ENCODE measurements at regions not wholly inside any gene's neighbourhood (a gene's known extent, or its start where the extent isn't known, plus 50 kb on each side); places are given as distances from the start of the nearest gene placed in this dataset.
"Not testable (repeated sequence)": the region's sequence is repeated elsewhere in the genome, so short reads cannot be mapped to it uniquely, and the experiment has no call there.

DNA sequence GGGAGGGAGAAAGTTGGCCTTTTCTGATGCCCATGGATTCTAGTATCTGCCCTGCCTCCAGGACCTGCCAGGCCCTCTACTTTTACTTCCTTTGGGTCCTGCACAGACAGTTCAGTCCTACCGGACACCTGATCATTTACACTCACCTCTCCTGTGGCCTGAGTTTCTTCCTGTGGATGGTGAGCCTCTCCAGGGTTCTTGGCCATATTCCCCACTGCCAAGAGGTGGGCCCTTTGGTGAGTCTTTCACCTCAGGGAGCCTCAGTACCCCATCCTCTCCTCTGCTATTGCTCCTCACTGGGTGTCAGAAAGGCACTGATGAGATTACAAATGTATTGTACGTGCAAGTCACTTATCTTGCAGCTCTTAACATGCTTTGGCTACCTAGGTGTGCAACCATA is 81.4 kb upstream of the ETV3 start:
- no peak for DNase-seq (ENCODE audit: low spot score)

DNA sequence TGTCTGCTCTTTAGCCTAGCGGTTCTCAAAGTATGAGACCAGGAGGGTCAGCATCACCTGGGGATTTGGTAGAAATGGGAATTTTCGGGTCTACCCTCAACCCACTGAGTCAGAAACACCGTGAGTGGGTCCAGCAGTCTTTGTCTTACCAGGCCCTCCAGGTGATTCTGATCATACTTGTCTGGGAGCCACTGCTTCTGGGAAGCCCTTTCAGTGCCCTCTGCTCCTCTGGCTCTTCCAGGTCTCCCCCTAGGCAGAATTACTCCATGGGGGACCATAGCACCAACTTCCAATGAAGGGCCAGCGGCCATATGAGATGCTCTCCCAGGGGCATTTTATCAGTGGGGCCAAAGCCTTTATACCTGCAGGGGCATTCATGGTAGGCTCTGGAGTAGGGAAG is 81.0 kb upstream of the ETV3 start:
- DNase-seq (ENCODE audit: low spot score), result no peak

DNA sequence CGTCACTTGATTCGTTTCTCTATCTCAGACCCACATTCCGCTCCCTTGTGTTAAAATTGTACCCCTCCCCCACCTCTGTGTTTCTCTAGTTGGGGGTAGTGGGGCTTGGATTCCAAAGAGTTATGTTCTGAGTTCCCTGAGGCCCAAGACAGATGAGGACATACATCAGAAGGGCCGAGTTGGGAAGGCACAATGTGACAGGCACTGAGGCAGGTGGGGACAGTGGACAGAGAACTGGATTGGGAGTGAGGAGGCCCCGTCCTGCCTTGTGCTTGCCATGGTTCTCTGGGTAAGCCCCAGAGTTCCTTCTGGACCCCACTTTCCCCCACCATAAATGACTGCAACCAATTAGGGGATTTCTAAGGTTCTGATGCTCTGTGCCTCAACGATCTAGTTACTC is 80.5 kb upstream of the ETV3 start:
- DNase-seq (ENCODE audit: low spot score), result no peak

DNA sequence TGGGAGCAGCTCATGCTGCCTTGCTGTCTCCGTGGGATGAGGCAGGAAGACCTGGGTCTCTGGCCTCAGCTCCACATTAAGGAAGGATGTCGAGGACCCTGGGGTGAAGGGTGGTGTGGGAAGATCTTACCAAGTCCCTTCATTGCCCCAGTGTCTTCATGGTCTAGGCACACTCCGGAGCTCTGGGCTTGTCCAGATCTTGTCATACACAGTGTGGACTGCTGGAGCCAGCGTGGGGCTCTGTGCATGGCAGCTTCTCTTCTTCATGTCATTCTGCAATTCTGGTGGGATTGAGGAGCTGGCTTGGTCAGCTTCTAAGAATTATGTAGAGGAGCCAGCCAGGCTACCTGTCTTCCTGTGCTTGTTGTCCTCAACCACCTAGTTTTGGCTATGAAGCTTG is 79.3 kb upstream of the ETV3 start:
- DNase-seq (ENCODE audit: low spot score), result no peak

DNA sequence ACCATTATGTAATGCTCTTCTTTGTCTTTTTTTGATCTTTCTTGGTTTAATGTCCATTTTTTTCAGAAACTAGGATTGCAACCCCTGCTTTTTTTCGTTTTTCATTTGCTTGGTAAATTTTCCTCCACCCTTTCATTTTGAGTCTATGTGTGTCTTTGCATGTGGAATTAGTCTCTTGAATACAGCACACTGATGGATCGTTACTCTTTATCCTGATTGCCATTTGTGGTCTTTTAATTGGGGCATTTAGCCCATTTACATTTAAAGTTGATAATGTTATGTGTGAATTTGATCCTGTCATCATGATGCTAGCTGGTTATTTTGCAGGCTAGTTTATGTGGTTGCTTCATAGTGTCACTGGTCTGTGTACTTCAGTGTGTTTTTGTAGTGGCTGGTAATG is 75.6 kb upstream of the ETV3 start:
- DNase-seq (ENCODE audit: low spot score), result no peak

DNA sequence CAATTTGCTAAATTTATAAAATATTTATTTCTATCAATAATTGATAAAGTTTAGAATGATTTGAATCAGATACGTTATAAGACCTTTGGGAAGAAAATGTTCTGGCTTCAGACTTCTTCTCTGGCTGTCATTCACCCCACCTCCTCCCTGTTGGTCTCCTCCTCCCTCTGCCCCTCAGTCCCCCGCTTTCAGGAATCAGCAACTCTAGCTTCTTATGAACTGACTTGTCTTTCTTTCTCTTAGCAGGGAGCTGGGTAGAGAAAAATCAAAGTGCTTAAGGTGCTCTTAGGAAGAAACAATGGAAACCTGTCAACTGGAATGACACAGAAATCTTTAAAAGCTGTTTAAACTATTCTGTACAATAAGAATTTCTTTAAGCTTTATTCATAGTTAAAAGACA is 71.3 kb upstream of the ETV3 start:
- DNase-seq (ENCODE audit: low spot score), result no peak

DNA sequence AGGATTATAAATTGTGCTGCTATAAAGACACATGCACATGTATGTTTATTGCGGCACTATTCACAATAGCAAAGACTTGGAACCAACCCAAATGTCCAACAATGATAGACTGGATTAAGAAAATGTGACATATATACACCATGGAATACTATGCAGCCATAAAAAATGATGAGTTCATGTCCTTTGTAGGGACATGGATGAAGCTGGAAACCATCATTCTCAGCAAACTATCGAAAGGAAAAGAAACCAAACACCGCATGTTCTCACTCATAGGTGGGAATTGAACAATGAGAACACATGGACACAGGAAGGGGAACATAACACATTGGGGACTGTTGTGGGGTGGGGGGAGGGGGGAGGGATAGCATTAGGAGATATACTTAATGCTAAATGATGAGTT is 67.8 kb upstream of the ETV3 start:
- not testable (repeated sequence) for DNase-seq (ENCODE audit: low spot score)

DNA sequence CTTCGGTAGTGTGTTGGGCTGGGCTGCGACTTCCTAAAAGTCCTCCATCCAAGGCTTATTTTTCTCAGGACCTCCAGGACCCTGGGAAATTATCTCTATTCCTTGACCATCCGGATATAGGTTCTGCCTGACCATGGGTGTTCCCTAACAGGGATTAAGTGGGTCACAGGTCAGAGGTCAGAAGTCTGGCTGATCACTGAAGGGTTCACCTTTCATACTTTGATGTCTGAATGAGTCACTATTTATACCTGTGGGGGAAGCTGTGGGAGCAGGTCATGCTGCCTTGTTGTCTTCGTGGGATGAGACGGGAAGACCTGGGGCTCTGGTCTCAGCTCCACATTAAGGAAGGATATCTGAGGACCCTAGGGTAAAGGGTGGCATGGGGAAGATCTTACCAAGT is 65.0 kb upstream of the ETV3 start:
- DNase-seq (ENCODE audit: low spot score), result no peak

DNA sequence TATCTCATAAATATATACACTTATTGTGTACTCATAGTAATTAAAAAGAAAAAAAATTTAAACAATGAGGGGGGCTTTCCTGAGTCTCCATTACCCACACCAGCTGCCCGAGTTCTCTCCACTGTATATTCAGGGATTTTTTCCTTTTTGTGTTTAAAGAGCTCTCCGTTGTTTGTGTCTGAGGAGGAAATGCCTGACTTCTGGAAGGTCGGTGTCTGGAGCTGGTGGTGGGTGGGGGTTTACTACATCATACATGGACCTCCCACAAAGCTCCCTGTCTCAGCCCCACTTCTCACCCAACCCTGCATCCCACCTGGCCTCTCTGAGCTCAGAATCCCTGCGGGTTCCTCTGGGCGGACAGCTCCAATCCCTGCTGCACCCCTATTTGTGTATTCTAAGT is 64.1 kb upstream of the ETV3 start:
- DNase-seq (ENCODE audit: low spot score), result no peak

DNA sequence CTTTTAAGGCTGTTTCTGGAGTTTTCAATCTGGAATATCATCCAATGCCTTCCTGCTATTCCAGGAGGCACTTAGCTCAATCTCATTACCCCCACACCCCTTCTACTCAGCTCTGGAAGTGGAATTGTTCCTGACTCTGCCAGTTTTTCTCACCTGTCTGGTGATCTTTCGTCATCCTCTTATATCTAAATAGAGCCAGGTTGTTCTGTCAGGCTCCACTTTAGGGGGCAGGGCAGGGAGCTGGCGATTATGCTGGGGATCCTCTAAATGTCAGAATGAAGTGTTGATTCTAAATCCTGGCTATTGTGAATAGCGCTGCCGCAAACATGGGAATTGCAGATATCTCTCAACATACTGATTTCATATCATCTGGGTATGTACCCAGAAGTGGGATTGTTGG is 63.6 kb upstream of the ETV3 start:
- no peak for DNase-seq (ENCODE audit: low spot score)

DNA sequence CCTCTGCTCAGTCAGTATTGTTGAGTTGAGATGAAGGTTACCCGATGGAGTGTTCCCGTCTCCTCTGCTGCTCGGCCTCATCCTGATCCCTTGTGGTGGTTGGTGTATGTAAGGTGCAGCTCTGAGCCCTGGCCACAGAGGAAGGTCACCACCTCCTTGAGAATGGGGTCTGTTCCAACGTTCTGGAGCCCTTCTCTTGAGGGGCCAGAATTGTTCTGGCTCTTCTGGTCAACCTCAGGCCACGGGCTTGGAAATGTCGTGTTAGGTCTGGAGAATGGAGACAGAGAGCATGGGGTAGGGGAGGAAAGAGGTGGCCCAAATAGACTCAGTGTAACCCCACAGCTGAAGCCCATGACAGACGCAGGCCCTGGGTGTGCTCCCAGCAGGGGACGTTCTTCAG is 62.3 kb upstream of the ETV3 start:
- DNase-seq (ENCODE audit: low spot score), result no peak

DNA sequence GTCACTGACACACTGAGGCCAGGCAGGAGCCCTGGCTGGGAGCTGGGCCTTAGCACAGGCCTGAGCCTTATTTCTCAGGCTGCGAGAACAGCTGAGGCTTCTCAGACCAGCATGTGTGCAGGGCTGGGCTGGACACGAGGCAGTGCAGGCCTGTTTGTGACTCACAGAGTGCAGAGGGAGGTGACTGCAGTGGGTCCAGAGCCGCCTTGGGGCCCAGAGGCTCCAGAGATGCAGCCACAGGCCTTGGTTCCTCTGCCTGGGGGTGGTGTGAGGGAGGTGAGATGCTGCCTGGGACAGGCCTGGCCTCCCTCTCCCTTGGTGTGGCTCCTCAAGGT is 61.2 kb upstream of the ETV3 start:
- DNase-seq (ENCODE audit: low spot score), result no peak

DNA sequence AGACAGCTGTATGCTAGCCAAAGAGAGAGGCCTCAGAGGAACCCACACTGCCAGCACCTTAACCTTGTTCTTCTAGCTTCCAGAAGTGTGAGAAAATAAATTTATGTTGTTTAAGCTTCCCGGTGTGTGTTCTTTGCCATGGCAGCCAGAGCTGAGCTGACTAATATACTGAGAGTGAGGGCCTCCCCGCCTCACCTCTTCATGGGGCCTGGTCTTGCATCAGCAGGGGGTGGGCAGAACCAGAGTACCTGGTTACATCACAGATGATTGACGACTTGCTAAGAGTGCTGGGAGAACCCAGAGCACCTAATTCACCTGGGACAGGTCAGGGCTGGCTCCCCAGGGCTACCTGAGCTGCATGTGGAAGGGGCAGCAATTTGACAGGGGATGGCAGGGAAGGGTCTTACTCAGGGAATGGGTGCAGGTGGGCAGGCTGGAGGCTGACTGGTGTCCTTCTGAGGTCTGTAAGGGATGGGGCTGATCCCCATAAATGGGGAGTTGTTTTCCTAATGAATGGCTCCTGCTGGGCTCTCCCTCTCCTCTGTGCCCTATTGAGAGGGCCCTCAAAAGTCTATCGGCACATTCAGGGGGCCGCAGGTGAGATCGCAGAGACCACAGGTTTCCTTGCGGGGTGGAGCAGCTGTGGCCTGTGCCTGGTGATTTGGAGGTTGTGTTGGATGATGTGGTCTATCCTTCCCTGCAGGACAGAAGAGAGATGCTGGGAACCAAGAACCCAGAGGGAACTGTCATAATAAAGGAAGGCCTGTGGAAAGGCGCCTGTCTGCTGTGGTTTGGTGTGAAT is 60.6 kb upstream of the ETV3 start:
- DNase-seq (ENCODE audit: low spot score), result no peak

DNA sequence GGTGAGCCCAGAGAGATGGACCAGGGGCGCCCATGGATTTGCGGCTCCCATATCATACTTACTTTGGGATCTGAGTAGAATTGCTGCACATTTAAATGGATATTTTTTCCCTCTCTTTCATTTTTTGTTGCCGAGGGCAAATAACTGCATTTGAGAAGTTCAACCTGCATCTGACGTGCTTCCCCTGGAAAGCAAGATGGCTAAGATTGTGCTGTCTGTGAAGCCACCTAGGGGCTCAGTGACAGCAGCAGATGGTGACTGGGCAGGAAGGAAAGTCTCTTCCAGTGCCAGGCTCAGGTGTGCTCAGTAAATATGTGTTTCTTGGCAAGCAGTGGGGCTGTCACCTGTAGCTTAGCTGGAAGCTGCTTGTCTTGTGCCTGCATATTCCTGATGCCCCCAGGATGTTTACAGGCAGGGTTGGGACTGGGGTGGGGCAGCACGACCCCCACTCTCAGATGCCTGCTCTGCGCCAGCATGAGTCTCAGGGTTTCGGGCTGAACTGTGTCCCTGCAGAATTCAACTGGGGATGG is 59.8 kb upstream of the ETV3 start:
- DNase-seq (ENCODE audit: low spot score), result no peak

DNA sequence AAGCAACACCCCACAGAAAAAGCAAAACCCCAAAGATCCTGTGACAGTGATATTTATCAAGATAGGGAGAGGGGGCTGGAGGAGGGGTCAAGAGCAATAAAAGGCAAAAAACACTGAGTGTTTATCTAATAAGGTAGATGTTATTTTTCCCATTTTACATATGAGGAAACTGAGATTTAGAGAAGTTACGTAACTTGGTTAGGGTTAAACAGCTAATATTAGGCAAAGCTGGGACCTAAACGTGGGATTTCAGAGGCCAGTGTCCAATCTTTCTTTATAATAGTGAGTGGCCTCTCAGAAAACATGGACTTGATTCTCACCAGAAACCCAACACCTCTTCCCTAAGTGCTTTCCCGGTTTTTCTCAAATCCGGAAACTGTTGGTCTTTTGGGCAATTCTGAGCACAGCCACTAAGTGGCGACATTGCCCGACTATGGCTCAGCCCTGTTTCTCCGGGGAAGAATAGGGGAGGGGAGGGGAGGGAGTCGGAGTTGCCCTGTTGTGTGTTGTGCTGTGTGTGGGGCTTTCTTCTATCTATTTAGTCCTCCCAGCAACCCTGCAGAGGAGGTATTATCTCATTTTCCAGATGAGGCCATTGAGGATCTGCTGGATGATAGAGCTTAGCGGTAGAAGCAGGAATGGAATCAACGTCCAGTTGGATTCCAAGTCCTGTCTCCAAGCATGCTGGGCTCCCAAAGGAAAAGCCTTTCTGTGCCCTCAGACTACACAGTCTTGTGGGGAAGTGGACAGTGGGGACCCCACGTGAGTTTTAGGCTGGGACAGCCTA is 58.7 kb upstream of the ETV3 start:
- not testable (repeated sequence) for DNase-seq (ENCODE audit: low spot score)

DNA sequence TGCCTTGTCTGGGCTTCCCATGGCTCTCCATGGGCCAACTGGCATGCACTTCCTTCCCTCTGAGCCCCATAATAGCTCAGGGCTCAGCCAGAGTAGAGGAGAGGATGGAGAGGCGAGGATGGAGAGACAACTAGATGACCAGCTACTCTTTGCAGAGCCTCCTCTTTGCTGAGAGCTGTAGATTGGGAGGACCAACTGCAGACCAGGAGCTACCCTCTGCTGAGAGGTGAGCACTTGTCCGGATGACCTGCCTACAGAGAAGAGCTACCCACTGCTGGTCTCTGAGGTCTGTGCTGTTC is 58.0 kb upstream of the ETV3 start:
- DNase-seq (ENCODE audit: low spot score), result no peak

DNA sequence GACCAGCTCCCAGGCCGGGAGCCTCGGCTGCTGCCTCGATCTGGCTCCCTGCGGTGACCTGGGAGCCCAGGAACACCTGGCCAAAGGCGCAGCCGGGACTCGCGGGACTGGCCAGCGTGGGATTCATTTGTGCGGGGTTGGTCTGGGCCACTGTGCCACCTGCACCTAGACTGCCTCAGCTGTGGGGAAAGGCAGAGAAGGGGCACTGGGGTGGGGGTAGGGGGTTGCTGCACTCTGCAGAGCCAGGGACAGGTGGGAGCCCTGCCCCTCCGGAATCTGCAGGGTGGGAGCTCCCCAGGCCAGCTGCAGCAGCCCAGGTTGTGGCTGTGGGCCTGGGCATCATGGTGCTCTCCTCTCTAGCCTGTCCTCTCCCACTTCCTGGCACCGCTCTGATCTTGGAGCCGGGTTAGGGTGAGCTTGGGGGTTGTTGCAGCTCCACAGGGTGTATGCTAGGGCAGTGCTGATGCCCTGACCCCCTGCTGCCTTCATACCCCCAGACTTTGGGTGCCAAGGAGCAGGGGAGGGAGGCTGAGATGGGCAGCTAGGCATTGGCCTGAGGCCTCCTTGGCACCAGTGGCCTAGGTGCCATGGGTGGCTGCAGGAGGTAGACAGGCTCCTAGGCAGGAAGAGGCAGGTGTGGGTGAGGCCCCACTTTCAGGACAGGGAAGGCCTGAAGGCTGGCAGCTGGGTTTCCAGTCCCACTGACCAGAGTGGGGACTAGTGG is 57.5 kb upstream of the ETV3 start:
- no peak for DNase-seq (ENCODE audit: low spot score)

DNA sequence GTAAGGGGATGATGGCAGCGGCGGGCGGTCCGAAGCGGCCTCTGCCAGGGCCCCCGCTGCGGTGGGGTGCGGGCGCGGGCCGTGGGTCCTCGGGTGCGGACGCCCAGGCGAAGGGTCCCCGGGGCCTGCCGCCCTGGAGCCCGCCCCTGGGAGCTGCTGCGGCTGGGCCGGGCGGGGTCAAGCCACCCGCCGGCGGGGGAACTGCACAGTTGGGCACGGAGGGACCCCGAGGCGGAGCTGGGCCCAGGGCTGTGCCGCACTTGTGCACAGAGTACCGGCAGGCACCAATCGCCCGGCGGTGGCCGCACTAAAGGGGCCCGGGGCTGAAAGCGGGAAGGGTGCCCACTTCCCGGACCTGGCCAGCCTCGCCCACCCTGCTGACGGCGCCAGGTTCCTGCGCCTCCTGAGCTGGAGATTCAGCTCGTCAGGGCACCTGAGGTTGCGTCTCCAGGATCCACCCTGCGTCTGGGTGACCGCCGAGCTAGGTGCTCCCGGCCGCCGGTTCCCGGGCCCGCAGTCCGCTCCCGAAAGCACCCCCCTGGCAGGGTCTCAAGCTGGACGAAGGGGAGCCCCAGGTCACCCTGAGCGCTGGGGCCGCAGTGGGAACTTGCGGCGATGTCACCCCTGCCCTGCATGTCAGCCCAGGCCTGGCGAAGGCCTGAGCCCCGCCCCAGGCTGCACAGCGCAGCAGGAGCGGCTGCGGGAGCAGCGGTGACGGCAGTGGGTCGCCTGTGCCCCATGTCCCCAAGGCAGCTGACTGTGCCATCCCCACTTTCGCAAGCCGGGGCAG is 56.7 kb upstream of the ETV3 start:
- no peak for DNase-seq (ENCODE audit: low spot score)

DNA sequence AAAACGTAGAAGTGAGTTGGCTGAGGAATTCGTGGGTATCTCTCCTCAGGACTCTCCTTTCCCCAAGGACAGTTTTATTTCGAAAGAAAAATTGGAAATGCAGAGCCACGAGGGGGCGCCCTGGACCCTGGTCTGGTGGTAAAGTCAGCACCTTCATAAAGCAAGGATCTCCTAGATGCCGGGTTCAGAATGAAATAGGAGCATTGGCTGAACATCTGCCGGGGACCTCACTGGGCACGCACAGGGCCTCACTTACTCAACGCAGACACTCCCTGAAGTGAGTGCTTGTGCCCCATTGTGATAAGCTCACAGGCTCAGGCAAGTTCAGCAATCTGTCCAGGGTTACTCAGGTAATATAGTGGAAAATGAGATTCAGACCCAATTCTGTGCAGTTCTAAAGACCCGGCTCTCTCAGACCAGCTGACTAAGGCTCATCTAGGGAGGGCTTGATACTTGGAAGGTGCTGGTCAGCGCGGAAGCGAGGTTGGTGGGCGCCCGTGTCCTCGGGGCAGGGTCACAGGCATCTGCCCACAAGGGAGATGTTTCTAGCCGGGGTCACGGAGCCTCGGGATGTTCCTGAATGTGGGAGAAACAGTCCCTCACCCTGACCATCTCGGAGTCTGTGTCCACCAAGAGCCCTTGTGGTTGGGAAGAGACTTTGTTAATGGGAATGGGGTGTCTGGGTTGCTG is 55.7 kb upstream of the ETV3 start:
- DNase-seq (ENCODE audit: low spot score), result peak; percentile 50

DNA sequence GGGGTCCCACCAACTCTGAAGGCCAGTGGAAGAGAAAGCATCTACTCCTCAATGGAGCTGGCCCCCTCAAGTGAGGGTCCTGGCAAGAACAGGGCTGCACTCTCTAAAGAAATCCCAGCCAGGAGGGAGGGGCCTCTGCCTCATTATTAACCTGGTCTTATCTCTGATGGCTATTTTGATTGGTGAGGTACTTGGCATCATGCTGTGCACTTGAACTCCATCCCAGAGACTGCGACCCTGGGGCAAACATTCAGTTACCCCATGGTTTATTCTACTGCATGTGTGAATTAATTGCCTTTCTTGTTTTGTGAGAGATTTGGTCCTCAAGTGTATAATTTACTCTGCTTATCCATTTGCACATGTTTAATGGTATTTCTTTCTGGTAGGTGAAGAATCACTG is 55.0 kb upstream of the ETV3 start:
- no peak for DNase-seq (ENCODE audit: low spot score)

All from H4 (cell line).